Stimulated activated CD4-positive, alpha-beta T cell treated with anti-CD3 and anti-CD28 coated beads, TNF-alpha, amount 100 ng/mL, for 24 hours (primary cell): ENCODE measurements at regions not wholly inside any gene's neighbourhood (a gene's known extent, or its start where the extent isn't known, plus 50 kb on each side); places are given as distances from the start of the nearest gene placed in this dataset.
A peak's percentile ranks its signal among the peaks of the same experiment; 100 is the strongest.
"Not testable (repeated sequence)": the region's sequence is repeated elsewhere in the genome, so short reads cannot be mapped to it uniquely, and the experiment has no call there.

Experiments
- DNase-seq, 3 experiments: peaks; one replicate each; pipeline ENCODE4 v3.0.0-alpha.2; 2020; ENCODE audit warnings: low read depth in 3 of 3

- not testable (repeated sequence) for DNase-seq
Measured at GRCh38 chrY:13627323-13627722, 76.4 kb upstream of the TMSB4Y start.

GRCh38 chrY:13615943-13616304 is 87.8 kb upstream of the TMSB4Y start:
- DNase-seq: no peak

GRCh38 chrY:13615301-13615942 is 88.3 kb upstream of the TMSB4Y start:
- no peak for DNase-seq

GRCh38 chrY:13612916-13613315 is 90.8 kb upstream of the TMSB4Y start:
- DNase-seq: no peak

DNA sequence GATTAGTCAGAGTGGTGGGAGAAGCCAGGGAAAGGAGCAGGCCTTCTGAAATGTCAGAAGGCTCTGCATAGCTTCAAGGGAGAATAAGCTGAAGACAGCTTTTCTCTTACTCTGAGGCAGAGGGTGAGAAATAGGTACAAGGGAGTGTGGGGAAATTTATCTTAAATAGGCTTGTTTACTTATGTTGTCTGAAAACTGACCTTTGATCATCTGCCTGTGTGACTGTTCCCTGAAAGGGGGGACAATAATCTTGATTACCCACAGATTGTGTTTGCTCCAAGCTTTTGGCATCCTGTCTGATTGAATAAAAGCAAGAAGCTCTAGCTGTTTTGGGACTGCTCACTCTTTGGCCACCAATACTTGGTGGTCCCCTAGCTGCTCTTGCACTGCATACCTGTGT is 91.7 kb upstream of the TMSB4Y start:
- no peak for DNase-seq

GRCh38 chrY:13592450-13592849 is 111.2 kb upstream of the TMSB4Y start:
- DNase-seq: no peak

DNA sequence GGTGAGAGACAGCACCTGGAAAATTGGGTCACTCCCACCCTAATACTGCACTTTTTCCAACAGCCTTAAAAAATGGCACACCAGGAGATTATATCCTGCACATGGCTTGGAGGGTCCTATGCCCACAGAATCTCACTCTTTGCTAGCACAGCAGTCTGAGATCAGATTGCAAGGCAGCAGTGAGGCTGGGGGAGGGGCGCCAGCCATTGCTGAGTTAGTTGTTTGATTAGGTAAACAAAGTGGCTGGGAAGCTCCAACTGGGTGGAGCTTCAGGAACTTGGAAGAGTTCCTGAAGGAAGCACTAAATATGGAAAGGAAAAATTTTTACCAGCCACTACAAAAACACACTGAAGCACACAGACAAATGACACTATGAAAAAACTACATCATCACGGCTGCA is 91.1 kb upstream of the UTY start:
- not testable (repeated sequence) for DNase-seq

- no peak for DNase-seq
Measured at GRCh38 chrY:13567186-13567585, 87.4 kb upstream of the UTY start.

DNA sequence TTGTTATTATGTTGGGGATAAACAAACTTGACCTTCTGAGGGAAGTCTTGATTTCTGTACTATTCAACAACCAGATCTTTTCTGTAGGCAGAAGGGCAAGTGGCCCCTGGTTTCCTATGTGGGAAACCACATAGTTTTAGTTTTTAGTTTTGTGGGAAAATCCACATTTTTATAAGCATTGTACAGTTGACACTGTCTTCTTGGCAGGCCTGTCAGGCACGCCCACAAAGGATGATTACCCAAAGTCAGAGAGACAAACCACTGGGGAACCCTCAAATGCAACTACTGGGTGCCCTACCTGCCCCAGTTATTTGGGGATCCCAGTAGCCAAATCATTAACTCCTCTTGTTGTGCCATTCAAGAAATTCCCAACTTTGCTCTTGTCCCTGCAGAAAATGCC is 75.1 kb upstream of the UTY start:
- DNase-seq: peak in 1 of 3 experiments; percentile 0

- no peak for DNase-seq
Measured at GRCh38 chrY:13552393-13553116, 72.7 kb upstream of the UTY start.

DNA sequence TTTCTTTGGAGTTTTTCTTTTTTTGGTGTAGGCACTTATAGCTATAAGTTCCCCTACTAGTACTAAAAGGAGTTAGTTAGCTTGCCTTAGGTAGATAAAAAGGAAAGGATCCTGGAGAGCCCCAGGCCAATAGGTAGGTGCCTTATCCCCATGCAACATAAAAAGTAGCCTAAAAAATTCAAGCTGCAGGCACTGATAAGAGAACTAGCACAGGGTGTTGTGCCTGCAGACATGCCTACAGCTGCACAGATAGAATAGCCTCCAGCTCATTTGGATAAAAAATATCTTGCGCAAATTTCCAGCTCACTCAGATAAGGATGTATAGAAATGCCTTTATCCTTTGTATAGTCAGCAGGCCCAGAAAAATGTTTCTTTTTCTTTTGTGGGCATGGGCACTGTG is 71.4 kb upstream of the UTY start:
- no peak for DNase-seq

DNA sequence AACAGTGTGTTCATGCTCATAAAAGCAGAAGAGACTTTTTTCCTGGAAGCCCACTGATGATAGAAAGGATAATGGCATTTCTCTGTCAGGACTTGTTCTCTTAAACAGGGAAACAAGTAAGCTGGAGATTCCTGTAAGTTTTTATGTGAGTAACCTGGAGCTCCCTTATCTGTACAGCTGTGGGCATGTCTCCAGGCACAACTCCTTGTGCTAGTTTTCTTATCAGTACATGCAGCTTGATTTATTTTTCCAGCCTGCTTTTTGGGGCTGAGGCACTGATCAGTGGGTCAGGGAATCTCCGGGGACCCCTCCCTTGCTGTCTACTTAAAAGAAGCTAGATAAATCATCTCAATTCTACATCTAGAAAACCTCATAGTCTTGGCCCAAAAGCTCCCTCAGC is 64.7 kb upstream of the UTY start:
- DNase-seq: no peak

DNA sequence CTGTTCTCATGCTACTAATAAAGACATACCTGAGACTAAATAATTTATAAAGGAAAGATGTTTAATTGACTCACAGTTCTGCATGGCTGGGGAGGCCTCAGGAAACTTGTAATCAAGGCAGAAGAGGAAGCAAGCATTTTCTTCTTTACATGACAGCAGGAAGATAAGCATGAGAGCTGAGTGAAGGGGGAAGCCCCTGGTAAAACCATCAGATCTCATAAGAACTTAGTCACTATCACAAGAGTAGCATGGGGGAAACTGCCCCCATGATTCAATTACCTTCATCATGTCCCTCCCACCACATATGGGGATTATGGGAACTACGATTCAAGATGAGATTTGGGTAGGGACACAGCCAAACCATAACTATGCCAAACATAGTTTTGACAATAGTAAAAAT is 58.1 kb upstream of the UTY start:
- DNase-seq: no peak
